NCI-H2227 (cell line): ENCODE measurements at regions not wholly inside any gene's neighbourhood (a gene's known extent, or its start where the extent isn't known, plus 50 kb on each side); places are given as distances from the start of the nearest gene placed in this dataset.

Experiments used
- DNase-seq: peaks from one replicate; lab custom pipeline; 2025; ENCODE audit not compliant: unreplicated experiment; lab: John Stamatoyannopoulos, UW

DNA sequence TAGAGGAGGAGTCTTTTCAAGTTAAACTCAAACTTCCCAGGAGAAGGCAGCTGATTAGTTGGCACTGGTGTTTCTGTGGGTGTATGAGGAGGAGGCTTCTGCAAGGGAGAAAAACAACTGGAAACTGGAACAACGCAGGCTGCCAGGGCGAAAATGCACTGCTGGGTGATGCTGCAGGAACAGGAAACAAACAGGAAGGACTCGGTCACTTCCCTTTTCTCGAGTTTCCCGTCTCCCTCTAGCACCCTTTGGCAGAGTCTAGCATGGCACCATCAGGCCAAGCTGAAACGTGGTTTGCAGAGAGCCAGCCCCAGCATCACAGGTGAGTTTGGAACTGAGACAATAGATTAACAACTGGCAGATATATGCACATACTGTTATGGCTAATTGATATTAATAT, 77.5 kb upstream of the CAST start:
- no peak for DNase-seq

DNA sequence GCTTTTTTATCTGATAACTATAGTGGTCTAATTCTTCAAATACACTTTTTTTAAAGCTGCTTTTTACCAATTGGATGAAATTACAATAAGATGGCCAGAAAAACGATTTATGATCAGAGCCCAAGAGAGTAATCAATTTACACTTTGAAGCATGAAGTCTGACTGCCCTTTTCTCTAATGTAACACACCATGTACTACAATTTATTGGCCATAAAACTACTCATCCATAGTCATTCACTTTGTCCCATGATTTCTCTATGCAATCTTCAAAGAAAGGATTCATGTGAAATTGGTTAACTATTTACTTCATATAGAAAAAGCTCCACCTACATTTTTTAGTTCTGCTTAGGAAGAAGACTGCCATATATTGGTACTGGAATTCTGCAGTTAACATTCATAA, 73.6 kb upstream of the CAST start:
- no peak for DNase-seq

DNA sequence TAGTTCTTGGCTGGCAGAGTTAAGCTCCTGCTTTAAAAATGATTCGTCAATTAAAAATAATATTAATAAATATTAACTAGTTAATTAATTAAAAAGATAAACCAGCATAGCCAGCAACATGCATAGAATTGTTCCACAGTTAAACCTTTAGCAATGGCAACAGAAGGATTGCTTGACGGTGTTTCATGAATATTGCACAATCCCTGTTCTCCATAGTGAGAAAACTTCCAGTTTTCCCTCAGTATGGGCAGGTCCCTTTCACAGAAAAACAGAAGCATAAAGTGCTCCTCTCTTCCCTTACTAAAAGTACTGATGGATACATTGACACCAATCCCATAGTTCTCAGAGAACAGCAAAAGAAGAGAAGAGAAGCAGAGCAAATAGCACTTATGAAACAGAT, 71.4 kb upstream of the CAST start:
- no peak for DNase-seq

DNA sequence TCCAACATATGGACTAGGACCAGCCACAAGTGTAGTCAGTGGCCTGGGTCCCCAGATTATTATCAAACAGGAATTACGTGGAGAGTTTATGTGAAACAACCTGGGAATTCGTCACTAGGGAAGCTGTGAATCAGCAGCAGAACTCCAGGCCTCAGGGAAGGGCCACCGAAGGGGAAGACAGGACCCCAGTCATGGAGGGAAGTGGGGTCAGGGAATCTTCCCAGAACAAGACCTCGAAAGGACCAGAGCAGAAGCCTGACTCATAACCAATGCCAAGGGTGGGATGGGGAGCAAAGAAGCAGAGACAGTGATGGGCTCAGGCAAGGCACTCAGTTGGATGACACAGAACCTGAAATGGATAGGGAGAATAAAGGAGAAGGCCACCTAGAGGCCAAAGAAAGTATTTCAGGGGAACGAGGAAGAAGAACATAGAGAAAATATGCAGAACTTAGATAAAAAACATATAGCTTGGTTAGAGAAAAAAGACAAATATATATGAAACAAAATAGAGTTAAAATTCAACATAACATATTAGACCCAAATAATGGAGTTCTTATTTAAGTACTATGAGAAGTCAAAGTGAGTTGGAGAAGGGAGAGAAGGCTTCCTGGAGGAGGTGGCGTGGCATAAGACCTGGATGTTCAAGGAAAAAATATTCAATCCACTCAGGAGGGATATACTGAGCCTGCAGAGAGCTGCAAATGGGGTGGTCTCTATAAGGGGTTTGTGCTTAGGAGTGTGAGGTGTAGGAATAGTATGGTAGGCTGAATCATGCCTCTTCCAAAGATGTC, 66.7 kb upstream of the CAST start:
- DNase-seq: no peak

DNA sequence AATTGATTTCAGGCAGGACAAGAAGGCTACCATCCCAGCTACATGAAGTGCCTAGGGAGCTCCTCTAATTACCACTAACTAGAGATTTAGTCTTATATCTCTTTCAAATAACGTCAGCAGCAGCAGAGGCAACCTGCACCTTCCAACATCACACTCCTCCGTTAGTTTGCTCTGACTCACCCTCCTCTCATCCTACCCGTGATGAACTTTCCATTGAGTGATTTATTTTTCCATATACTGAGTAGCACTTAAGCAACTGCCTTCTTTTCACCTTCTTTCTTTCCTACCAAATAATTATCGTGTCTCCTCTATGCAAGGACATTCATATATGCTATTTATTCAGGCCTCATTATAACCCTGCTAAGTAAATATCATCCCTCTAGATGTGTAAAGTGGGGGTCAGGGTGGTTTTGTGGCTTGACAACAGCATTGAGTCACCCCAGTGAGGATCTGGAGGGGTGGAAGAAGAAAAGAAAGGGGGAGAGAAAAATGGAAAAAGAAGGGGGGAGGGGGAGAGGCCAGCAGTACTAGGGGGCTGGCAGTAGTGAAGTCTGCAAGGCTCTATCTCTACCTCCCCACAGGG, 64.6 kb upstream of the CAST start:
- DNase-seq: no peak

DNA sequence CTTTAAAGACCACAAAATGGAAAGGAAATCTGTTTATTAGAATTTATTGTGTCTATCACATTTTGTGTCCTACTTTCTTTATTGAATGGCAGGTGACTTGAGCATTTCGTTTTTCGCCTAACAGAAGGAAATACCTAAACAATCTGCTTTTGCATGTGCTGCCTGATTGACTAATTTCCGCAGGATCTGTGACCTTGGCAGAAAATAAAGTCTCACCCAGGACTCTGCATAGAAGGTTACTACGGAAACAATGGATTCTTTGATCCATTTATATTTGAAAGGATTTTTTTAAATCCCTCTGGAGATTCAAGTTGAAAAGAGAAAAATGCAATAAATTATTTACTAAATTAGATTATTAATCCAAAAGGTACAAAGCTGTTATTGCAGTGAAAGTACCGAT, 61.0 kb upstream of the CAST start:
- no peak for DNase-seq

DNA sequence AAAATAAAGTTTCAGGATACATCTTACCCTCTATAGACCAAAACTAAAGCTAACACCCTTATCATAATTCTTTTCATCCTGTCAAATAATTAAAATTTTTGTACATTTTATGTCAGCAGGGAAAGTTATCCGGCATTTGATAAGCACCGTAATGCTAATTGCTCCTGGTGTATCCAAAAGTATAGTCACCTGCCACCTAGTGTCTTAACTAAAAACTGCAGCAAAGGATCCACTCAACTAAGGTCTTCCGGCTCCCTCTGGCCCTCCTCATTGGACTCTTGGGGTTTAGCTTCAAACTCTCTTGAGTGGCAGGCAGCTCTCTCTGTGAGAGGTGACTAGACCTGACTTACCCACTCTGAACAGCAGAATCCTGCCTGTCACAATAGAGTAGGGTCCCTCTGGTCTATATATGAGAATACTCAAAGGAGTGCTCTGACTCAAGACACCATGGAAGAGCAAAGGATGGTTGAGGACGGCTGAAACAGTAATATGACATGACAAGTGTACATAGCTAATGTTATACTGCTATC, 60.4 kb upstream of the CAST start:
- peak; percentile 77 for DNase-seq

DNA sequence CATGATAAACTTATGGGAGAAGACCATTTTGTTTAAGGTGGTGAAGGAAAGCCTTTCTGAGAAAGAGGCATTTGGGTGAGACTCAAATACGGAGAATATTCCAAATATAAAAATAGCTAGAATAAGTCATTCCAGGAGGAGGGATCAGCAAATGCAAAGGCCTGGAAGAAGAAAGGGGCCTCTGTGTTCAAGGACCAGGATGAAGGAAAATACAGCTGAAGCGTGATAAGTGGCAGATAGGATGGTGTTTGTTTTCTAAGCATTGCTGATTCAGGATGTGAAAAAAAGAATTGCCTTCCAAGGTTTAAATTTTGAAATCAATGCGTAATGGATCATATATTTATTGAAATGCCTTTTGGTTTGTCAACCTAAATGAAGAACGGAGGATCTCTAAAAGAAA, 59.4 kb upstream of the CAST start:
- no peak for DNase-seq

DNA sequence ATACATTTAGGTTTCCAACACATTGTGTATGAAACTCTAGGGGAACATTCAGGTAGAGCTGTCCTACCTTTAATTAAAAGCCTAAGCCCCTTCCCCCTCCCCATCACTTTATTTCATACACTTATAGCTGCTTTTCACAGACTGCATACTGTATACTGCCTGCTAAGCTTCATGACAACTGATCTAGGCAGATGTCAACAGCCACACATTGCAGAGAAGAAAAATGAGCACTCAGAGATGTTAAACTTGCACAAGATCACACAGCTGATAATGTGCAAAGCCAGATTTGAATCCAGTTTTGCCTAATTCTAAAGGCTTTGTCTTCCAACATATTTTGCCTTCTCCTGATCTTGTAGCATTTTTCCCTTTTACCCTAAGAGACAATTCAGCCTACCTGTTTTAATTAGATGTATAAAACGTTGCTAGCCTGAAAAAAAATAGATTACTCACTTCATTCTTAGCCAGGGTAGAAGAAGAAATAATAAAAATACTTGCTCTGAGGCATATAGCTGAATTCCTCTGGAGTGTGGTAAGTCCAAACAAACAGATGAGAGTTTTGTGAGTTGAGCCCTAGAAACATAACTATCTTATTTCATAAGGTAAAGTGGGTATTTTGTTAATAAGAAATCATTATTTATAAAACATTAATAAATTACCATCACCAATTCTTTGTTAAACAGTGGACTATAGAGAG, 56.9 kb upstream of the CAST start:
- no peak for DNase-seq

DNA sequence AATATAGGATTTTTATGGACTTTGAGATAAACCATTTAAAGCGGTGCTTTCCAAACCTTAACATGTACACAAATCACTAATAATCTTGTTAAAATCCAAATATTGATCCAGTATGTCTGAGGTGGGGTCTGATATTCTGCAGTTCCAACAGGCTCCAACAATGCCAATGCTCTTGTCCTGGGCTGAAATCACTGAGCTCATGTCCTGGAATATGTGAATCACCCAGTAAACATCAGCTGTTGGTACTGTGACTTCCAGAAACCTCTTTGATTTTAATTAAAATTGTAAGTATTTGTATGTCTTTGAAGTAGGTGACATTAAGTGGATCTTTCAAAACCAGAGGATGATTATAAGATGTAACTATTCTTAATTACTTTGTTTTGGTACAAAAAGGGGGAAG, 52.8 kb upstream of the CAST start:
- DNase-seq: no peak

DNA sequence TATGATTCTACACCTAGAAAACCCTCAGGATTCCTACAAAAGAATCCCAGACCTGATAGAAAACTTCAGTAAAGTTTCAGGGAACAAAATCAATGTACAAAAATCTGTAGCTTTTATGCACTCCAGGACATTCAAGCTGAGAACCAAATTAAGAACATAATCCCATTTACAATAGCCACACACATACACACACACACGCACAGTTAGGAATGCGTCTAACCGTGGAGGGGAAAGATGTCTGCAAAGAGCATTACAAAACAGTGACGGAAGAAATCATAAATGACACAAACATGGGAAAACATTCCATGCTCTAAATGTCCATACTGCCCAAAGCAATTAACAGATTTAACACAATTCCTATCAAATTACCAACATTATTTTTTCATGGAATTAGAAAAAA, 51.4 kb upstream of the CAST start:
- no peak for DNase-seq

DNA sequence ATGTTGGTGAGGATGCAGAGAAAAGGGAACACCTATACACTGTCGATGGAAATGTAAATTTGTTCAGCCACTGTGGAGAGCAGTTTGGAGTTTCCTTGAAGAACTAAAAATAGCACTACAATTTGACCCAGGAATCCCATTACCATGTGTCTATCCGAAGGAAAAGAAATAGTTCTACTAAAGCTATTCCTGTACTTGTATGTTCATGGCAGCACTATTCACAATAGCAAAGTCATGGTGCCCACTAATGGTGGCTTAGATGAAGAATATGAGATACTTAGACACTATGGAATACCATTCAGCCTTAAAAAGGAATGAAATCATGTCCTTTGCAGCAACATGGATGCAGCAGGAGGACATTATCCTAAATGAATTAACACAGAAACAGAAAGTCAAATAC, 50.2 kb upstream of the CAST start:
- DNase-seq: no peak
